Keratinocyte (primary cell): ENCODE measurements at regions not wholly inside any gene's neighbourhood (a gene's known extent, or its start where the extent isn't known, plus 50 kb on each side); places are given as distances from the start of the nearest gene placed in this dataset.

Source experiments
- DNase-seq: peaks from one replicate; pipeline ENCODE4 v3.0.0-alpha.2; 2011; ENCODE audit warnings: low read depth, missing footprints, low spot score
- FAIRE-seq: peaks from 2 replicates; lab custom pipeline; 2011; peaks lifted over from hg19 to GRCh38; lab: Jason Lieb, UNC
- H2AFZ ChIP-seq: 2 replicates; pipeline ENCODE4 v1.6.0; 2012; ENCODE audit warnings: low read length, control low read depth, inconsistent platforms; ENCODE audit not compliant: control insufficient read depth
- H3K27ac ChIP-seq: 2 replicates; pipeline ENCODE4 v1.5.1; 2011; ENCODE audit warnings: low read length; ENCODE audit not compliant: control insufficient read depth, insufficient read depth
- H3K27me3 ChIP-seq: 3 replicates; pipeline ENCODE4 v1.6.0; 2011; ENCODE audit warnings: low read length; ENCODE audit not compliant: control insufficient read depth, insufficient read depth; ENCODE audit errors: extremely low read depth
- H3K36me3 ChIP-seq, 2 experiments: 2 replicates in 1 of 2; 3 replicates in 1 of 2; pipeline ENCODE4 v1.5.1; 2011; ENCODE audit warnings: low read length in 2 of 2, mild to moderate bottlenecking in 1 of 2; ENCODE audit not compliant: control insufficient read depth in 2 of 2, insufficient read depth in 2 of 2; ENCODE audit errors: extremely low read depth in 1 of 2
- H3K4me1 ChIP-seq: 3 replicates; pipeline ENCODE4 v1.5.1; 2011; ENCODE audit warnings: low read length; ENCODE audit not compliant: control insufficient read depth, insufficient read depth; ENCODE audit errors: extremely low read depth
- H3K4me2 ChIP-seq: 3 replicates; pipeline ENCODE4 v1.6.0; 2011; ENCODE audit warnings: low read depth, low read length; ENCODE audit not compliant: control insufficient read depth, insufficient read depth; ENCODE audit errors: extremely low read depth
- H3K4me3 ChIP-seq, 3 experiments: fragments of 200-600 bp in 1 of 3; sonication (generic) in 1 of 3; 2 replicates in 2 of 3; 3 replicates in 1 of 3; pipeline ENCODE4 v1.5.1; 2011 to 2016; ENCODE audit warnings: low read length in 3 of 3, mild to moderate bottlenecking in 3 of 3, control low read depth in 2 of 3, inconsistent platforms in 1 of 3, low read depth in 1 of 3, mixed read lengths in 1 of 3, mixed run types in 1 of 3, moderate library complexity in 1 of 3; ENCODE audit not compliant: control insufficient read depth in 2 of 3, insufficient read depth in 2 of 3; ENCODE audit errors: extremely low read depth in 1 of 3
- H3K79me2 ChIP-seq: 2 replicates; pipeline ENCODE4 v1.6.0; 2012; ENCODE audit warnings: low read length; ENCODE audit not compliant: control insufficient read depth, insufficient read depth
- H3K9ac ChIP-seq: 3 replicates; pipeline ENCODE4 v1.6.0; 2011; ENCODE audit warnings: low read length; ENCODE audit not compliant: control insufficient read depth, insufficient read depth; ENCODE audit errors: extremely low read depth
- H3K9me1 ChIP-seq: 3 replicates; pipeline ENCODE4 v1.6.0; 2011; ENCODE audit warnings: low read length; ENCODE audit not compliant: control insufficient read depth, insufficient read depth; ENCODE audit errors: extremely low read depth
- H3K9me3 ChIP-seq: 2 replicates; pipeline ENCODE4 v1.5.1; 2012; ENCODE audit warnings: low read depth, low read length; ENCODE audit not compliant: control insufficient read depth
- H4K20me1 ChIP-seq: 3 replicates; pipeline ENCODE4 v1.6.0; 2011; ENCODE audit warnings: low read length; ENCODE audit not compliant: control insufficient read depth, insufficient read depth; ENCODE audit errors: extremely low read depth
- CTCF ChIP-seq, 3 experiments: IDR thresholded peaks in 1 of 3; conservative IDR thresholded peaks in 1 of 3; optimal IDR thresholded peaks in 1 of 3; 2 replicates in 2 of 3; 3 replicates in 1 of 3; pipeline versions ENCODE3 to v1.5.1; 2011; ENCODE audit warnings: low read length in 3 of 3, mild to moderate bottlenecking in 3 of 3, moderate library complexity in 2 of 3, control low read depth in 1 of 3, inconsistent platforms in 1 of 3; ENCODE audit not compliant: insufficient read depth in 2 of 3; ENCODE audit errors: extremely low read depth in 1 of 3
- EZH2 ChIP-seq: IDR thresholded peaks from one replicate; pipeline ENCODE4 v1.6.1; 2012; ENCODE audit warnings: inconsistent platforms, mild to moderate bottlenecking, low read length, moderate library complexity
- dilution Hi-C: fragments of 300-500 bp; cut with MboI; formaldehyde crosslinking; loops from one replicate; pipeline ENCODE4 v1.7.0; 2020; ENCODE audit warnings: low sequenced_read_pairs; ENCODE audit not compliant: extremely low pct_ligation_motif_present

DNA sequence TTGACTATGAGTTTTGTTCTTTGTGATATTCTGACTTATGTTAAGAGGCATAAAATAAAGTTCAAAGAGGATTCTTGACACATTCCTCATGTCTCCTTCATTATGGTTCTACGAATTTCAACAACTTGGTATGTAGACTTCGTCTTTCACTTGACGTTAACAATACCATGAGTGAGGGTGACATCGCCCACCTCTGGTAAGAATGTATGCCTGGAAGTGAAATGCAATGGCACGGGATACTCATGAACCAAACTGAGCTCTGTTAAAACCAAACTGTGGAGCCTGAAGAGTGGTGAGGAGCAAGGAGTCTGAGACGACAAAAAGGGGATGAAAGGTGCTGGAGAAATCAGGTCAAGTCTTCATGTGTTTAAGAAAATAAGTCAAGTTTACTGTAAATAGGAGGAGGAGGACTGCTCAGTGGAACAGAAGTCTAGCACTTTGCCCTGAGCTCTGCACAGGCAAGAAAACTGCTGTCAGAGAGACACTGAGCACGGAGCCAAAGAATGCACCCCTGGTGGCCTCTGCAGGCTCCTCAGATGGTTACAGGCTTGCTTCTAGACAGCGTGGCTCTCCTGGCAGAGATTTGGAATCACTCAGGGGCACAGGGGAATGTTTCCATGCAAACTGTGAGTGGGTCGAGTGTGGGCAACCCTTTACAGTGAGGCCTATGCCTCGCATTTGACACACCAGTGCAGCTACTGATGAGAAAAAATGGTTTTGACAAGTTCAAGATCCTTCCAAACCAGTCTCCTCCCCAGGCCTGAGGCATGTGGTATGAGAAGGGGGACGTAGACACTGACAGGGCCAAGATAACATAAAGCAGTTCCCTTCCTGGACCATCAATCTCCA lies 470.1 kb downstream of the IRX1 start:
- FAIRE-seq = no peak
- no peaks in the 10 kb centered on the region for H4K20me1 ChIP-seq
- dilution Hi-C loops = no loop called here

GRCh38 chr5:4068171-4068570 lies 472.5 kb downstream of the IRX1 start:
- Histone ChIP-seq H3K27ac (no peak overlapping the region), H3K4me1 (no peaks in the 10 kb centered on the region), H3K36me3 (no peaks in the 10 kb centered on the region), H3K9me3 (no peaks in the 10 kb centered on the region), H3K4me3 (no peak overlapping the region), H3K9me1 (no peaks in the 10 kb centered on the region), H4K20me1 (no peaks in the 10 kb centered on the region), H2AFZ (no peak overlapping the region), H3K27me3 (no peaks in the 10 kb centered on the region), H3K4me2 (no peak overlapping the region), H3K9ac (no peak overlapping the region), H3K79me2 (no peaks in the 10 kb centered on the region)
- DNase-seq (no peak), FAIRE-seq (no peak)
- dilution Hi-C loops = no loop called here
- no peak for TF ChIP-seq CTCF (optimal IDR thresholded peaks at IDR 0.05 in 1 of 3, IDR thresholded peaks at IDR 0.05 in 1 of 3, conservative IDR thresholded peaks at IDR 0.05 in 1 of 3; ENCODE audit: extremely low read depth in 1 of 3, insufficient read depth in 2 of 3, low read length in 3 of 3)

More for the DNA sequence above, 470.1 kb downstream of the IRX1 start:
- Histone ChIP-seq H3K27me3 (no peaks in the 10 kb centered on the region), H3K9me1 (no peaks in the 10 kb centered on the region), H3K36me3 (no peaks in the 10 kb centered on the region), H3K27ac (no peak overlapping the region), H3K9me3 (no peaks in the 10 kb centered on the region), H3K4me2 (no peak overlapping the region), H2AFZ (no peak overlapping the region), H3K79me2 (no peaks in the 10 kb centered on the region), H3K4me1 (no peaks in the 10 kb centered on the region), H3K9ac (no peak overlapping the region), H3K4me3 (no peak overlapping the region)
- no peak for TF ChIP-seq CTCF (optimal IDR thresholded peaks at IDR 0.05 in 1 of 3, IDR thresholded peaks at IDR 0.05 in 1 of 3, conservative IDR thresholded peaks at IDR 0.05 in 1 of 3; ENCODE audit: extremely low read depth in 1 of 3, insufficient read depth in 2 of 3, low read length in 3 of 3)
- TF ChIP-seq EZH2 = no peak
- DNase-seq = no peak
